Fibroblast of skin of left biceps (primary cell): ENCODE measurements at regions not wholly inside any gene's neighbourhood (a gene's known extent, or its start where the extent isn't known, plus 50 kb on each side); places are given as distances from the start of the nearest gene placed in this dataset.

Source experiments
- DNase-seq, 2 experiments: peaks; one replicate each; pipeline ENCODE4 v3.0.0-alpha.2; 2013; ENCODE audit warnings: low read depth in 2 of 2

DNA sequence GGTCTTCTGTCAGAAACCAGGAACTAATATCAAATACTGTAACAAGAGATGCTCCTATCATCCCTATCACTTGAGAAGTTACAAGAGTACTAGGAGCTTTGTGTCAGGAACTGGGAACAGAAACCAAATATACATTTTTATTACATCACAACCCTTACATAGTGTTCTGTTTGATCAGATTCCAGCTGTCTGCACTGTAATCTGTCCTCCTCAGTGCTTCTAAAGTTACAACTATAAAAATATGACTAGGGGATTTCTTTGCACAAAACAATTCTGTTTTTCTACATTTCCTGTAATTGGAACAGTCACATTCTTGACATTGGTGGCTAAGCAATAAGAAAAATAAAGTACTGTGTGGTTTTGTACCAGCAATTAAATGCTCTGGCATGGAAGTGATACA is 686.0 kb downstream of the PDHA2 start:
- DNase-seq = no peak

DNA sequence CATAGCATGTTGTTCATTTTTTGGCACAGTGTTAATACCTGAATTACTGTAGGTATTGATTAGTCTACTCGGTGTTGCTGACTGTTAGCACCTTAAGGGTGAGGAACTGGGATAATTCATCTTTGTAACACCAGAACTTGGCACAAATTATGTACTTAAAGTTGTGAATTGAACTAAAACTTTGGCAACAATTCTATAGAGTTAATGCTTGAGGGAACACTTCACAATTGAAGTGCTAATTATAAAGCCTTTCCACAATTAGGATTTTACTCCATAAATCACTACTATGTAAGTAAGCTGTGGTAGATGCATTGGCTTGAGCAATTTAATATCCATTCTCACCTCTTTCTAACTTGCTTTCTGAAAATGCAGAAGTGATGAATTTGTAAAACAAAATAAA is 686.7 kb downstream of the PDHA2 start:
- DNase-seq = no peak

DNA sequence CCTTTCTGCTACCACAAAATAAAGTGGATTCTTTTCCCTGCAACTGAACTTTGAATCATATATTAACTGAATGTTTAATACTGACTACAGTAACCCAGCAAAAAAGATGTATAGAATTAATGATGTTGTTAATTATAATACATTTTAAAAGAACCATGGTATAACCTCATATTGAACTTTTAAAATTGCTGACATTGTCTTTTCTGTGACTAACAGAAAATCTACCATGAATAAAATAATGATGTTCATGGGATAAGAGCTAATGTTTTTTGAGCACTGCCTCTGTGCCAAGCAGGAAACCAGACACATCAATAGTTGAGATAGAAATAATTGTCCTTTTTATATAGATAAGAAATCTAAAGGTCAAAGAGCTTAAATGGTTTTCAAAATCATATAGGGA is 691.9 kb downstream of the PDHA2 start:
- no peak for DNase-seq

DNA sequence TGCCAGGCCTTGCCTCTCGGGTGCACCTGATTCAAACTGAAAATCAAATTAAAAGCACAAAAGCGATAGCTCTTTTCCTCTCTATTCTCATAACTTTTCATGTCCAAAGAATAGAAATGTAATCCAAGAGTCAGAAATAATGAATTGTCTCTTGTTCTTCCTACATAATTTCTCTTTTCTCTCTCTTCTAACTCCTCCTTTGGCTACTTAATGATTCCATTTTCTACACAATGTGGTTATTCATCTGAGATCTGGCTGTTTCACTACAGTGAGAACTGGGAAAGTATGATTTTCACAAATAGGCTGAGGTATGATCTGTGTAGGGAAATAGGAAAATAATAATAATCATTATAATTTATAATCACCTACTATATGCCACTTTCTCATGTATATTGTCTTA is 703.5 kb downstream of the PDHA2 start:
- no peak for DNase-seq

DNA sequence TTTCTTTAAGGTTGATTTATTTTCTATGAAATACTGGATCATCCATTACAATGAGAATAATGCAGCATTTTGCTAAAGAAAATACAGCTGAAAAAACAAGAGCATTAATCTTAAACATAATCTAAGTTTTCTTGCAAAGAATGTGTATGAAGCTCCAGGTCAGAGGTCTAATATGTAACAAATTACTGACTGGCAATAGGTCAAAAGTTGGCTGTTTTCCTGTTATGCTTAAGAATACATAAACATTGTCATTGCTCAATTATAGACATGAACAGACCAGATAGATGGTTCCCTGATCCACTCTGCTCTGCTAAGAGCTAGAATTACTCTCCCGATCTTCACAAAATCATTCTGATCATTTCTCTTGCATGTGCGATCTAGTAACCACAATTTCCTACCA is 718.6 kb downstream of the PDHA2 start:
- DNase-seq = no peak

DNA sequence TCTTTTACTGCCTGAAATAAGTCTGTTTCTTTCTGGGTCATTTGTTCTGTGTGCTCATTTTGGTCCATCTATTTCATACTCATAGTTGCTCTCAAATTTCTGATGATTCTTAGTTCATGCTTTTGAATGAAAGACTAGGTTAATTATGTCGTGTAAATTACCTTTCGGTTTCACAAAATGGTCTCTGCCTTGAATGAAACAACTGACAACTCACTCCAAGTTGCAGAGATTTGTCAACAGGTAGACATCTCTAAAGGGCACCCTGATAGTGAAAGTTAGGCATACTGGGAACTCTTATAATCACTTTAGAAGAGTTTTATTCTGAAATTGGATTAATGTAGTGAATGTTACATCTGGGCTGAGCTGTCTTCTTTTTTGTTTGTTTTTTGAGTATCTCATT is 726.9 kb downstream of the PDHA2 start:
- DNase-seq = no peak

DNA sequence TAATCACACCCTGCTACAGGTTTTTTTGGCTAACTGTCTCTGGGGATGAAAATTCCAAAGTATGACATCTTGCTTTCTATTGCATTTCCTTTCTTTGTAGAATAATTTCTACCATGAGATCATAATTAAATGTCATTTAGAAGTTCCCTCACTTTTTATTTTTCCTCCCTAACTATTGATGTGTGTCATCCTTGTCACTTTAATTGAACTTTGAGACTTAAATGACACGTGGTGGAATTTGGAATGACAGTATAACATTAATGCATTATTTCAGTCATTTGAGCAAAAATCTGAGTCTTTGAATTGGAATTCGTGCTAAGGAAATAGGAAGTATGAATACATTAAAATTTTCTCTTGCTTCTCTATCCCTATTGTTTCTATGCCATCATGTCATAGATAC is 745.4 kb downstream of the PDHA2 start:
- no peak for DNase-seq

DNA sequence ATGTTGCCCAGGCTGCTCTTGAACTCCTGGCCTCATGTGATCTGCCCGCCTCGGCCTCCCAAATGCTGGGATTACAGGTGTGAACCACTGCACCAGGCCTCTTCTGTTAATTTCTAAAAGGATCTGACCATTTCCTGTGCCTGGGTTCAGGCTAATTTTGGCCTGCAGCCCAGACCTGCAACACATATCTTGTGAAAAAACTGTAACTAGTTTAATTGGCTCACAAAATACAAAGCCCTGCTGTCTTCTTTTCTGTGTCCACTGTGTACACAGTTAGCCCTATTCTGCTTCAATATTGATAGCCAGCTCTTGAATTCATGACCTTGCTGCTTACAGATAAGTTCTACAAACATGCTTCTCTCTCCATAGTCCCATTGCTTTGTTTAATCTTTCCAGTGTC is 753.5 kb downstream of the PDHA2 start:
- DNase-seq = no peak

DNA sequence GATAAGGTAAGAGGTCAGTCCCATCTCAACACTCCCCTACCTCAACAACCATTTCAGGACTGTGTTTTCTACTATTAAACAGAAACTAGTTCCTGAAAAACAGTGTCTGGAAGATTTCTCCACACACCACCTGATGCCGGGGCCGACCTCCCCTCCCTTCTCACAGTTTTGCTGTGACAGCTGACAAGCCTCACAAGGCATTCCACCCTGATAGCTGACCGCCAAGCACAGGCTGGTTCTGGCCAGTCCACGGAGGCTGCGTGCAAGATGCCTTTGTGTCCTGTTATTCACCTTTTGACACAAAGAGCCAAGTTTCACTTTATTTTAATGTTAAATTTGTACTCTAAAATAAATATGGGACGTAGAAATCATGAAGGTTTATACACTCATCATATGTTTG is 758.6 kb downstream of the PDHA2 start:
- no peak for DNase-seq

DNA sequence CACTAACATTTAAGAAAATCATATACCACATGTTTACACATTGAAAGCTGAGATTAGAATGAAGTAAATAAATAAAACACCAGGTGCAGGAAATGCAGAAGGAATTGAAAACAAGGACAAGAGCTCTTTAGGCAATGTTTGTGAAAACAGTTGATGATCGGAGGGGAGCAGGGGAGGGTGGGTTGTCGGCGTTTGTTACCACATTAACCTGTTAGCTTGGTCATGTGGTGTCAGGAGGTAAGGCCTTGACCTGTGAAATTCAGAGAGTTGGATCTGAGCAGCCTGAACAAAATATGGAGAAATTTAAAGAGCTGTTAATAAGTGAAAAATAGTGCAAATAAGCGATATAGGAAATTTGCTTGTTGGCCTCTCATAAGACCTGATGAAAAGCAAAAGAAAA is 759.9 kb downstream of the PDHA2 start:
- DNase-seq = no peak

DNA sequence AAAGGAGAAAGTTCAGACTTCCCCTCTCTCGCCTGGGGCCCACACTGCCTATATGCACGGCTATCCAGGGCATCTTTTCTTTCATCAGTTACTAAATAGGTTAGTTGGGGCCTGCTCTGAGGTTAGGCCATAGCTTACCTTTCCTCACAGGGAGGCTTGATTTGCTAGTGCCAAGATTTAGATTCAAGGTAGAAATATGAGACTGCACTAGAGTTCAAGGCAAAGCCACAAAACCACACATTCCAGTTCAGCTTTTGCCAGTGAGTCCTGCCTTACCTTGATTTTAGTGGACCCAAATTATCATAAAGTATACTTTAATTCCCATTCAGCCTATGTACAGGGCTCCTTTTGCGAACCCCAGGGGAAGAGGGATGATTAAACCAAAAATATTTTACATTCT is 762.8 kb downstream of the PDHA2 start:
- no peak for DNase-seq

DNA sequence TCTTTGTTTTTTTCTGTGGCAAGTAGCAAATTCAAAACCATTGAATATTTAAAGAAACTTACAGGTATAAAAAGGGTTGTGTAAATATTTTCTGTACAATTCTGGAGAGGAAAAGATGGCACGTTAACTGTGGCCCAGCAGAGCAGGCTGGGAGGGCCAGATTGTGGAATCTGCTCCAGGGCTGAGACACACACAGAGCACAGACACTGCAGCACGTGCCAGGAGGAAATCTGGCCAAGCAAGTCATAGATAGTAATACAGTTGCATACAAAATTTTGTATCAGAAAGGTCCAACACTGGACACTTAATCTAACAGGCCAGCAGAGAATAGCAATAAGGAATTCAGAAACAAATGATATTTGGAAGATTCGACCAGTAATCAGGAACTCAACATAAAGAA is 763.7 kb downstream of the PDHA2 start:
- DNase-seq = no peak

DNA sequence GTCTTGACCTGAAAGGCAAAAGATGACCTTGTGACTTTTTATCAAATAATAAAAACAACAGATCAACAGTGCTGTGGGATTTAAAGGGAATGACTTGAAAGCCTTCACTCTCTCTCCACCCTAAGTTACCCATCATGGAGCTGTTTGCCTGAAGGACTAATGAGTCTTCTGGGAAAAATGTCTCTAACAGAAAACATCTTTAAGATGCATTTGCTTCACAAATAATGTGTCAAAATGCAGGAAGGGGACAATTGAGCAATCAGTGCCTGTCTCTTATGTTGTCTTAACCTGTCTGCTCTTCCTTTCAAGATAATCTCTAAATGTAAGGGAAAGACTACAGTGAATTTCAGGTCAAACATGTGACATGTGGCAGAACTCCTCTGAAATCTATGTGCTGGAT is 766.6 kb downstream of the PDHA2 start:
- no peak for DNase-seq

DNA sequence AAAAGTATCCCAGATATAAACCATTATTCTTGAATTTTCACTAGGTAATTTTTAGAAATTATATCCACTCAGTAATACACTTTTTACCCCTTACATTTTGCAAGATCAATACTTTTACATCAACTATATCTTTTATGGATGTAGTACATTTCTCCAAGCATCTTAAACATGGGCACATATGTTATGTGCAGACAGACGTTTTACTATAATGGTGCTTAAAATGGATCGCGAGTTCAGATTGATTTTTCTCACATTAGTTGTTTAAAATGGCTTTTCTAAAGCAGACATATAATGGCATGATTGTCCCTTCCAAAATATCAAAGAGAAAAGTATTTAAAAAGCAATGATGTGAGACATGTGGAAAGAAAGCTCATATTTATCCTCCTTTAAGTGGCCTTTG is 786.1 kb downstream of the PDHA2 start:
- no peak for DNase-seq

DNA sequence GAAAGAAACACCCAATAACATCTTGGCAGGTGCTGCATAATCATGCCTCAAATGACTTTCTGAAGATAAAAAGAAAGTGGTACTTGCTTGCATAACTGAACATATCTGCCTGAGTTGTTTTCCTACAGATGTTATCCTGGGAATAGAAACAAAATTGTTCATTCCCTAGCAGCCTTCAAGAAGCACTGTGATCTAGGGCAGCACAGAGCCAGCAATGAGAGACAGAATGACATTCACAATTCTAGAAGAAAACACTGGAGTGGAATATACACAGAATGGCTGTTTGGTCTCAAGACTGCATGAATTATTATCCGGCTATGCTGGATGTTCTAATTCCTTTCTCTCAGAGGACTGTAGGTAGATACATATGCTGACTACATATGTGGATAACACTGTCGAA is 790.9 kb downstream of the PDHA2 start:
- no peak for DNase-seq

DNA sequence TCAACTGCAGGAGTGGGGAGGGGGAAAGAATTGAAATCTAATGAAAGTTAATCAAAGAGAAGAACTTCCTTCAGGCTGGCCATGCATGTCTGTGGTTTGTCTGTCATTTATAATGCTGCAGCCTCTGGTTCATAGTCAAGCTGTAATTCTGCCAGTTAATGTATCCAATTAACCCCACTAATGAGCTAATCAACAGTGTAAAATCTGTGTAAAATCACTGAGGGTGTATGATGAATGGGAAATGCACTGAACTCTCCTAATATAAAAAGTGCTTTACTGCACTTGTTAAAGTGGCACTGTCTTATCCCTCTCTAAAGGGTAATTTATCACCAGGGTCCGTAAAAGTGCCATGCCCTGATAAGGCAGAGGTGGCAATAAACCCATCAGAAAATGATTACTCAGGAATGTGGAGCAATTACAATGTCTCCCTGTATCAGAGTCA is 798.1 kb downstream of the PDHA2 start:
- DNase-seq = no peak

DNA sequence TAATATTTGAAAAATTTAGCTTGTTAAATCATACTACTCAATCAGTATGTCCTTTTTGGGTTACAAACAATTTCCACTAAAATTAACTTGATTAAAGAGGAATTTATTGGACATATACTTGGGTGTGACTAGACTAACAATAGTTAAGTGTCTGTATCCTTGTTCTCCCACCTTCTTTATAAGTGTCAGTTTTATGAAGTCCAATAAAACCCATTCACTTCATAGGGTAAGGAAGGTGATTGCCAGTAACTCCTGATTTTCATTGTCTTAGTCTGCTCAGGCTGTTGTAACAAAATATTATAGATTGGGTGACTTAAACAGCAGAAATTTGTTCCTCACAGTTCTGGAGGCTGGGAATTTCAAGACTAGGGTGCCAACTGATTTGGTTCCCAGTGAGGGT is 800.0 kb downstream of the PDHA2 start:
- no peak for DNase-seq

DNA sequence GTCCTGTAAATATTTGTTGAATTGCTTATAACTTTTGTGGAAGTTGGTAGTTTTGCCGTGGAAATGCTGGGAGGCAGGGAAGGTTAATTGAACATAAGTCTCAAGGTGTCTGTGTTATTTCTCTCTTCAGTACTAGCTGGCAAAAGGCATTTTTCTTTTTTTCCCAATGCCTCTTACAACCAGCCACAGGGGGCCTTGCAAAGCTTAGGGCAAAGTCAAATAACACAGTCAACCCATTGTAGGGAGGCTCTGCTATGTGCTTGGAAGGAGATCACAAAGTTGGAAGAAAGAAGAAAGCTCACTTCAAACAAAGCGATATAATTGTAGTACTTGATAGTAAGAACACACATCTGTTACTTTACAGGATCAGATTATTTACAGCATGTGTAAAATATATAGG is 802.6 kb downstream of the PDHA2 start:
- DNase-seq = no peak

DNA sequence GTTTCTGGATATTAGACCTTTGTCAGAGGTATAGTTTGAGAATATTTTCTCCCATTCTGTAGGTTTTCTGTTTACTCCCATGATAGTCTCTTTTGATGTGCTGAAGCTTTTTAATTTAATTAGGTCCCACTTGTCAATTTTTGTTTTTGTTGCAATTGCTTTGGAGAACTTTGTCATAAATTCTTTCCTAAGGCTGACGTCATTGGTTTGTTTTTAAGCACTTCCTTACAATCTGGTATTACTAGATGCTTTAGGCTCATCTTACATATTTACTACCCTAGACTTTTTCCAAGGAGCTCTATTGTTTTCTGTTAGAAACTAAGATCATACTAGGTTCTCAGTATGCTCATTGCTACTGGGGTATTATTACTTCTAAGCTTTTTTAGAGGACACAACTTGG is 806.3 kb downstream of the PDHA2 start:
- no peak for DNase-seq

DNA sequence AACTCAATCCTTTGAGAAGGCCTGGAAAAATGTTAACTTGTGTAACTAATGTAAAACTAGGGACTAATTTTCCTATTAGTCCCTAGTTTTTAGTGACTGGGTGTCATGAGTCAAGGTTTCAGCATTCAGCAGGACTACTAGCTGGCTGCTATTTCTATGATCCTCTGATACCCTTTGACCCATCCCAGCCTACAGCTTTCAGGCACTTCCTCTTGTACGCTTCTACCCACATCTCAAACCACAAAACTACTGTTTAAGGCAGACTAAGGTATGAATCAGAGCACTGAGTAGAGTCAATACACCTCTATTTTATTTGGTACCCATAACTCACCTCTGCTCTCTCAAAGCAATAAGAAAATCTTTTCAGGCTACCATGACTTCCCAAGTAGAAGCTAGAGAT is 809.6 kb downstream of the PDHA2 start:
- no peak for DNase-seq

DNA sequence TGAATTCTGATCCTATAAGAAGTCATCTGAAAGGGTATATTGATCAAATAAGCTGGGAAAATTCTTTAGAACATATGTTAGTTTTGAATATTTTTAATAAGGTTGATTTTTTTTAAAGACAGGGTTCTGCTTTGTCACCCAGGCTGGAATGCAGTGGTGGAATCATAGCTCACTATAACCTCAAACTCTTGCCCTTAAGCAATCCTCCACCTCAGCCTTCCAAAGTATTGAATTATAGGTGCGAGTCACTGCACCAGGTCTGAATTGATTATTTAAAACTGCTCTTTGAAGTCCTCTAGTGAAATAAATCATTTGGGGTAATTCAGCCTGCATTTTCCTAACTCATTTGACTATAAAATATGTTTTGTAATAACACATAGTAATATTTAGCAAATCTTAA is 812.3 kb downstream of the PDHA2 start:
- DNase-seq = no peak

DNA sequence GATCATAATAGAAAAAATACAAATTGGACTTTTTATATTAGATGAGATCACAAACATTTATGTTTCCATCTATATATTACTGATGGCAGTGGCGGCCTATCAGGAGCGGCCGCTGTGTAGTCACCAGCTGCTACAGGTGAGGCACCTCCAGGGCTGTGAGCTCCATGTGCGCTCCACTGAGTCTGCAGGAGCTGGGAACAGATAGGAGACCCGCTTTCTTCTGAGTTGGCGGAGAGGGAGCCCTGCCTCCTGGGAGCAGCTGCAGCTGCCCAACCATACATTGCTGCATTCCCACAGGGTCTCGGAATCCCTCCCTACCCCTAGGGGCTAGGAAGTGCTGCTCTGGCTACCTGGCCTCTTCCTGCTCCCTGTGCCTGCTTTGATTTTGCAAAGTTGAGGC is 812.9 kb downstream of the PDHA2 start:
- no peak for DNase-seq

DNA sequence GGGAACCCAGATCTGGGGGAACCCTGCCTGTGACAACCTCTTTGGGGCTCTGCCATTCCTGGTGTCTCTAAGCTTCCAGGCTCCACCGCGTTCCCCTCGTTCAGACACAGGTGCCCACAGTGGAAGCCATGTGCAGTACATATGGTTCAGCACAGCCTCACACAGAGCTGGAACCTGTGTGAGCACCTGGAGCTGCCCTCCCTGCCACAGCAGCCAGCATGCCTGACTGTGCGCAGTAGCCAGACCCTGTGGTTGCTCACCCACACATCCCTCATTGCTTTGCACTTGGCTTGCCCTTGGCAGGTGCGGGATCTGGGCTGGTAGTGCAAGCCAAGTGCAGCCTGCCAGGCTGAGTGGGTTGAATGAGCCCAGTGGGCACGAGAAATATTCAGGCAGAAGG is 814.2 kb downstream of the PDHA2 start:
- DNase-seq = no peak

DNA sequence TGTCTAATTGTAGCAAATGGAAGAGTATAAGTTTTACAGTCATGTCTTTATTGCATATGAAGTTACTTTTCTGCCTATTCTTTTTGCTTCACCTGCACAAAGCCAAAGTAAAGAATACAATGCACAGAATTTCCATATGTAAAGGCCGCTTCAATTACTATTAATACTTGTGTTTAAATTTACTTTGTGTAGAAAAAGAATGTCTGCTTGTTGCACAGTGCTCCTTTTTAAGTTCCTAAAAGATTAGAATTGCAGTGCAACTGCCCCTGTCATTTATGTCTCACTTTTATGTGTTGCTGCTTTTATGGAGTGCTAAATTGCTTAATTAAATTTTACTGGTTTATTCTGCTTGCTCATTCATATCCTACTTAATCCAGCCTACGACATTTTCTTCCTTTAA is 830.5 kb downstream of the PDHA2 start:
- no peak for DNase-seq

DNA sequence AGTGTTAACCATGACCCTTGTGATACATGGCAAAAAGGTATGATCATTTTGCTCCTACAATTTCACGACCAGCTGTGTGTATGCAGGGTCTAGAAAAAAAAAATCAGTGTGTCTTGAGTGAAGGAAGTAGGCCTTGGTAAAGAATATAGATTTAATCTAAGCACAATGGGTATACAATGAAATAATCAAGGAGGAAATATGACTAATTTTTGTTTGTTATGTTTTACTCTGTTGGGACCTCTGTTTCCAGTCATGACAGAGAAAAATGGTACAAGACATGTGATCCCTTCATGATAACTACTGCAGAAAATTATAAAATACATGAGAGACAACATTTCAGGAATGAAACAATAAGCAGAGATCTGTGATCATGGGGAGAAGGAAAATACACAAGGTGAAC is 835.5 kb downstream of the PDHA2 start:
- DNase-seq = no peak
